EH (cell line): ENCODE measurements at regions not wholly inside any gene's neighbourhood (a gene's known extent, or its start where the extent isn't known, plus 50 kb on each side); places are given as distances from the start of the nearest gene placed in this dataset.
"Not testable (repeated sequence)": the region's sequence is repeated elsewhere in the genome, so short reads cannot be mapped to it uniquely, and the experiment has no call there.

Source experiments
- DNase-seq: peaks from one replicate; pipeline ENCODE4 v3.0.0-alpha.2; 2015; ENCODE audit warnings: low read depth

GRCh38 chr2:35440308-35440707 is 915.3 kb upstream of the CRIM1 start:
- not testable (repeated sequence) for DNase-seq

GRCh38 chr2:35436893-35437292 is 918.7 kb upstream of the CRIM1 start:
- not testable (repeated sequence) for DNase-seq

GRCh38 chr2:35428548-35428947 is 927.0 kb upstream of the CRIM1 start:
- peak; percentile 0 for DNase-seq

GRCh38 chr2:35421485-35421884 is 934.1 kb upstream of the CRIM1 start:
- DNase-seq = no peak

GRCh38 chr2:35417293-35417692 is 938.3 kb upstream of the CRIM1 start:
- no peak for DNase-seq

GRCh38 chr2:35416391-35417140 is 939.0 kb upstream of the CRIM1 start:
- DNase-seq = no peak

- no peak for DNase-seq
Observed at GRCh38 chr2:35415942-35416341, 939.6 kb upstream of the CRIM1 start.

- no peak for DNase-seq
Observed at GRCh38 chr2:35415282-35415681, 940.3 kb upstream of the CRIM1 start.

- DNase-seq = peak; percentile 51
Observed at GRCh38 chr2:35410431-35411061, 945.0 kb upstream of the CRIM1 start.

GRCh38 chr2:35409762-35410161 is 945.8 kb upstream of the CRIM1 start:
- no peak for DNase-seq

GRCh38 chr2:35408320-35408719 is 947.3 kb upstream of the CRIM1 start:
- DNase-seq = no peak

GRCh38 chr2:35391736-35392442 is 963.7 kb upstream of the CRIM1 start:
- no peak for DNase-seq

- no peak for DNase-seq
Observed at GRCh38 chr2:35378791-35379190, 976.8 kb upstream of the CRIM1 start.

GRCh38 chr2:35374845-35375244 is 980.7 kb upstream of the CRIM1 start:
- no peak for DNase-seq

GRCh38 chr2:35365859-35366258 is 989.7 kb upstream of the CRIM1 start:
- DNase-seq = no peak

- no peak for DNase-seq
Observed at GRCh38 chr2:35356332-35356731, 999.2 kb upstream of the CRIM1 start.

GRCh38 chr2:35355056-35355455 is 1000.5 kb upstream of the CRIM1 start:
- DNase-seq = no peak

- DNase-seq = no peak
Observed at GRCh38 chr2:35347561-35347960, 1008.0 kb upstream of the CRIM1 start.

GRCh38 chr2:35343135-35343534 is 1012.4 kb upstream of the CRIM1 start:
- no peak for DNase-seq

- no peak for DNase-seq
Observed at GRCh38 chr2:35339211-35339610, 1016.4 kb upstream of the CRIM1 start.

GRCh38 chr2:35337922-35338321 is 1017.7 kb upstream of the CRIM1 start:
- DNase-seq = no peak

- no peak for DNase-seq
Observed at GRCh38 chr2:35314049-35314448, 1041.5 kb upstream of the CRIM1 start.

- DNase-seq = no peak
Observed at GRCh38 chr2:35301369-35301768, 1054.2 kb upstream of the CRIM1 start.
